Right lobe of liver (tissue), 4 donors: ENCODE measurements at regions not wholly inside any gene's neighbourhood (a gene's known extent, or its start where the extent isn't known, plus 50 kb on each side); places are given as distances from the start of the nearest gene placed in this dataset.

Source experiments
- CTCF ChIP-seq, 4 donors: fragments of 200-600 bp in 3 of 4; fragments of 450-650 bp in 1 of 4; IDR thresholded peaks; one replicate each; pipeline versions ENCODE4 v1.5.1 to v1.8.0; 2016 to 2022; ENCODE audit warnings: antibody characterized with exemption in 4 of 4, mild to moderate bottlenecking in 2 of 4
- POLR2A ChIP-seq: fragments of 450-650 bp; IDR thresholded peaks from one replicate; pipeline ENCODE4 v1.6.1; 2017; ENCODE audit warnings: antibody characterized with exemption, mild to moderate bottlenecking
- donor health status: DM: no; HTN: no; CAD: no.
- donor health status: DM: no; HTN: no; CAD: no.
- donor health status: DM: no; HTN: yes; CAD: no.

- TF ChIP-seq CTCF (IDR thresholded peaks at IDR 0.05): no peak
- no peak for TF ChIP-seq POLR2A
Measured at GRCh38 chr2:67792681-67793091, 270.1 kb downstream of the C1D start.
